K562 (cell line): ENCODE measurements at regions not wholly inside any gene's neighbourhood (a gene's known extent, or its start where the extent isn't known, plus 50 kb on each side); places are given as distances from the start of the nearest gene placed in this dataset.

Experiments used
- ATAC-seq: fragments of 200-7000 bp; cut with Tn5 transposase; 3 replicates; pipeline ENCODE4 v1.9.1; 2020; ENCODE audit warnings: moderate library complexity
- BruUV-seq: library from RNA; stranded (reverse); fragments of 400-500 nt; replicated peaks from 2 replicates; lab custom pipeline; 2021; lab: Mats Ljungman, UMichigan
- CTCF ChIA-PET: fragments of 300-600 bp; formaldehyde crosslinking; extraction: SDS; loops from one replicate; lab custom pipeline; 2021; ENCODE audit warnings: low intra/inter-chr PET ratio; lab: Yijun Ruan, JAX
- POLR2A ChIA-PET: fragments of 300-600, 350-650 bp; sonication (Branson Sonifier 250); formaldehyde crosslinking; extraction: SDS; loops from one replicate; lab custom pipeline; 2021; ENCODE audit warnings: antibody characterized with exemption, inconsistent platforms; lab: Yijun Ruan, JAX
- DNase-seq, 4 experiments: peaks; one replicate each; pipeline versions ENCODE4 v3.0.0 to v3.0.0-alpha.2; 2011 to 2018; ENCODE audit warnings: low spot score in 3 of 4, mixed read lengths in 3 of 4; ENCODE audit errors: extremely low read depth in 1 of 4
- FAIRE-seq: peaks from 2 replicates; lab custom pipeline; 2011; peaks lifted over from hg19 to GRCh38; lab: Jason Lieb, UNC
- H2AFZ ChIP-seq: 2 replicates; pipeline ENCODE4 v1.6.0; 2011; ENCODE audit warnings: low read depth, low read length, control low read depth, inconsistent platforms
- H3K27ac ChIP-seq: fragments of 200-600 bp; 3 replicates; pipeline ENCODE4 v1.8.0; 2011; ENCODE audit warnings: low read depth, mild to moderate bottlenecking, control low read depth, inconsistent platforms, low read length, moderate library complexity, mixed read lengths; ENCODE audit errors: extremely low read depth
- H3K27me3 ChIP-seq, 2 experiments: fragments of 300-600 bp in 1 of 2; 2 replicates in 1 of 2; 3 replicates in 1 of 2; pipeline versions ENCODE4 v1.6.0 to v1.8.0; 2011; ENCODE audit warnings: inconsistent platforms in 2 of 2, low read length in 2 of 2, mild to moderate bottlenecking in 1 of 2, mixed read lengths in 1 of 2, moderate library complexity in 1 of 2; ENCODE audit not compliant: control insufficient read depth in 2 of 2, insufficient read depth in 2 of 2
- H3K36me3 ChIP-seq: fragments of 300-600 bp; 3 replicates; pipeline ENCODE4 v1.8.0; 2011; ENCODE audit warnings: mild to moderate bottlenecking, low read length, inconsistent platforms; ENCODE audit not compliant: control insufficient read depth, insufficient read depth
- H3K4me1 ChIP-seq, 2 experiments: fragments of 200-600 bp in 1 of 2; replicated peaks in 1 of 2; 2 replicates in 1 of 2; 3 replicates in 1 of 2; pipeline versions ENCODE4 v1.5.1 to v1.8.0; 2011; ENCODE audit warnings: inconsistent platforms in 2 of 2, low read length in 2 of 2, mild to moderate bottlenecking in 1 of 2, mixed read lengths in 1 of 2, moderate library complexity in 1 of 2; ENCODE audit not compliant: control insufficient read depth in 2 of 2, insufficient read depth in 2 of 2
- H3K4me2 ChIP-seq: 2 replicates; pipeline ENCODE4 v1.6.1; 2011; ENCODE audit warnings: low read length, control low read depth, inconsistent platforms, mixed read lengths; ENCODE audit not compliant: insufficient read depth
- H3K4me3 ChIP-seq: fragments of 200-600 bp; sonication (generic), shearing (Covaris generic); 2 replicates; pipeline ENCODE4 v1.5.1; 2016; ENCODE audit warnings: control low read depth, inconsistent platforms
- H3K79me2 ChIP-seq: fragments of 200-600 bp; 3 replicates; pipeline ENCODE4 v1.8.0; 2011; ENCODE audit warnings: low read length, inconsistent platforms; ENCODE audit not compliant: control insufficient read depth, insufficient read depth
- H3K9ac ChIP-seq, 2 experiments: 2 replicates each; pipeline versions ENCODE4 v1.6.0 to v1.6.1; 2011; ENCODE audit warnings: low read depth in 2 of 2, low read length in 2 of 2, control low read depth in 1 of 2, inconsistent platforms in 1 of 2, mild to moderate bottlenecking in 1 of 2, mixed read lengths in 1 of 2; ENCODE audit not compliant: insufficient read depth in 1 of 2
- H3K9me1 ChIP-seq: one replicate; pipeline ENCODE4 v1.6.0; 2011; ENCODE audit warnings: inconsistent platforms, mild to moderate bottlenecking, low read length, moderate library complexity; ENCODE audit not compliant: control insufficient read depth, insufficient read depth
- H3K9me3 ChIP-seq: replicated peaks from 2 replicates; pipeline ENCODE4 v1.5.1; 2011; ENCODE audit warnings: low read depth, low read length, inconsistent platforms; ENCODE audit not compliant: control insufficient read depth, insufficient read depth
- H4K20me1 ChIP-seq: replicated peaks from 2 replicates; pipeline ENCODE4 v1.6.1; 2011; ENCODE audit warnings: low read length, inconsistent platforms, mixed read lengths; ENCODE audit not compliant: control insufficient read depth, insufficient read depth
- BHLHE40 ChIP-seq: IDR thresholded peaks from 2 replicates; pipeline ENCODE4 v1.6.1; 2011; ENCODE audit warnings: low read length, improper control_type of control experiment
- RBFOX2 ChIP-seq: fragments of 200-400 bp; formaldehyde crosslinking; IDR thresholded peaks from 2 replicates; pipeline ENCODE4 v1.6.1; 2017; ENCODE audit warnings: low read depth, mild to moderate bottlenecking, low read length, moderate library complexity
- YY1 ChIP-seq, 3 experiments: IDR thresholded peaks; 2 replicates each; pipeline ENCODE4 v1.6.1; 2011; ENCODE audit warnings: low read length in 2 of 3, mild to moderate bottlenecking in 2 of 3, moderate library complexity in 2 of 3, borderline replicate concordance in 1 of 3, control low read depth in 1 of 3, low read depth in 1 of 3; ENCODE audit not compliant: insufficient read depth in 3 of 3, insufficient replicate concordance in 2 of 3, control insufficient read depth in 1 of 3, insufficient read length in 1 of 3; ENCODE audit errors: extremely low read depth in 1 of 3
- WGBS: fragments of 100-300 bp; shearing (Covaris generic); methylation state at CpG from one replicate; pipeline ENCODE4 v1.1.6; 2016; ENCODE audit warnings: low coverage, mixed read lengths; ENCODE audit not compliant: insufficient coverage; ENCODE audit errors: missing lambda C conversion rate; 5-methylcytosine and 5-hydroxymethylcytosine counted together
- in situ Hi-C: fragments of 300-500 bp; cut with MboI; formaldehyde crosslinking; loops from 4 replicates; pipeline ENCODE4 v1.15.0; 2018; ENCODE audit warnings: inconsistent platforms, mixed read lengths
- intact Hi-C: fragments of 100-400 bp; cut with micrococcal nuclease; formaldehyde crosslinking; loops from 2 replicates; pipeline ENCODE4 v1.14.2; 2022

DNA sequence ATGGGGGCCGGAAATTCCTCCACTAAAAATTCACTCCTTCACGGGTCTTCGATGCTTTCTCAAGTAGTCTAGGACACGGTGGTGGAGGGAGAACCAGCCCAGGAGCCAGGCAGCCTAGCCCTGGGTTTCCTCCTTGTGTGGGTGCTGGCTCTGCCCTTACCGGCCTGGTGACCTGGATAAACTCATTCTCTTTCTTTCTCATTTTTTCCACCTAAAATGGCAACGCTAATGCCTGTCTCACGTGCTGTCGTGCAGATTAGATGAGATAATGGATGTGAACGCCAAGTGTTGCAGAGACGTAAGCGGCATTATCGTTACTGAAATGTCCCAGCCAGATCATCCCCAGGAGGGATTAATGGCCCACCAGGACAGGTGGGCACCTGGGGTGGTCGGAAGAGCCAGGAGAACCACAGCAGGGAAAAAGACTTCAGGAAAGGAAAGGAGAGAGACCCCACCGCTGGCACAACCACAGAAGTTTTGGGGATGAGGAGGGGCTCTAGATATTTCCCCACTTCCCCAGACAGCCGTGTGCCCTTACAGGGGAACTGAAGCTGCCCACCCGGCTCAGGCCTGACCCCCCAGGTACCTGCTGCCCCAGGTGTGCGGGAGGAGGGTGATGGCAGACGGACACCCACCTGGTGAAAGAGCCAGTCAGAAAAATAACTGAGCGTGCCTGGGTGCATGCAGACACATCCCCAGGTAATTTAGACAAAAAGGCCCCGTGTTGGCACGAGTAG lies 100.8 kb upstream of the ASAP2 start:
- POLR2A ChIA-PET: interaction anchor here (1.1 kb wide), 1 partner anchor 425 kb away, joined by 4 read pairs; no protein-coding TSS in a partner anchor
- in situ Hi-C loops: no loop called here
- no peaks in the 10 kb centered on the region for H3K9me3 ChIP-seq
- H4K20me1 ChIP-seq: no peaks in the 10 kb centered on the region; the same call in 1 of the 2 replicates
- no peak overlapping the region for H3K27ac ChIP-seq
- peak overlapping the region in 1 of 2 experiments; percentile 64; a peak in 1 of 4 replicates for H3K9ac ChIP-seq
- CTCF ChIA-PET: no interaction called here
- H3K4me3 ChIP-seq: no peak overlapping the region
- no TSS peak for BruUV-seq
- peaks cover 0 to 17% of the 10 kb centered on the region in 2 experiments; a peak in 2 of 5 replicates for H3K4me1 ChIP-seq
- no peaks in the 10 kb centered on the region for H3K27me3 ChIP-seq
- WGBS: 48% methylated on average over 20 of the region's 21 CpGs
- FAIRE-seq (no peak), ATAC-seq (no peak), DNase-seq (no peak)
- no peak for TF ChIP-seq RBFOX2
- TF ChIP-seq BHLHE40: peak; percentile 39; the same call in 1 of the 2 replicates
- peak in 1 of 3 experiments; percentile 14 for TF ChIP-seq YY1 (IDR thresholded peaks at IDR 0.05; ENCODE audit: borderline replicate concordance in 1 of 3, control insufficient read depth in 1 of 3, extremely low read depth in 1 of 3, insufficient read depth in 3 of 3, insufficient read length in 1 of 3, insufficient replicate concordance in 2 of 3, low read depth in 1 of 3, low read length in 2 of 3)
- no peak overlapping the region for H3K4me2 ChIP-seq
- H2AFZ ChIP-seq: no peak overlapping the region
- H3K9me1 ChIP-seq: no peaks in the 10 kb centered on the region
- no peaks in the 10 kb centered on the region for H3K79me2 ChIP-seq
- intact Hi-C loops: no loop called here
- no peaks in the 10 kb centered on the region for H3K36me3 ChIP-seq
